ENCODE measurements at regions not wholly inside any gene's neighbourhood (a gene's known extent, or its start where the extent isn't known, plus 50 kb on each side); places are given as distances from the start of the nearest gene placed in this dataset.

DNA sequence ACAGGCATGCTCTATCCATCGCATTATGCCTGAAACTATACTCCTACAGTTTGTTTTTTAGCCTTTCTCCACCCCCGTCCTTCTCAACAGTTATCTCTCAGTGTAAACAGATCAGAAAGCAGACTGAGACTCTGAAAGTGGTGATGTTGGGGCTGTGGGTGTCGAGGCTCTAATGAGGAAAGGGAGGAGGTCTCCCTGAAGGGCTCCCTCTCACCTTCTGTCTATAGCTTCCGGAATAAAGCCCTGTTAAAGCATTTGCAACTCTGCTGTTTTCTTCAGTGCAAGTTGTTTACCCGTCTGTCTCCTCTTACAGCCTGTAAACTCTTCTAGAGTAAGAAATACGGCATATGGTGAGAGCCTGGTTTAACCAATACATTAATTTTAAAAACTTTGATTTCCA is 136.7 kb upstream of the SYT4 start:
- Histone ChIP-seq H3K27ac (no peak overlapping the region), H3K4me3 (no peak overlapping the region)
- no peak for DNase-seq (ENCODE audit: low spot score)
- TF ChIP-seq, protein P1, sequence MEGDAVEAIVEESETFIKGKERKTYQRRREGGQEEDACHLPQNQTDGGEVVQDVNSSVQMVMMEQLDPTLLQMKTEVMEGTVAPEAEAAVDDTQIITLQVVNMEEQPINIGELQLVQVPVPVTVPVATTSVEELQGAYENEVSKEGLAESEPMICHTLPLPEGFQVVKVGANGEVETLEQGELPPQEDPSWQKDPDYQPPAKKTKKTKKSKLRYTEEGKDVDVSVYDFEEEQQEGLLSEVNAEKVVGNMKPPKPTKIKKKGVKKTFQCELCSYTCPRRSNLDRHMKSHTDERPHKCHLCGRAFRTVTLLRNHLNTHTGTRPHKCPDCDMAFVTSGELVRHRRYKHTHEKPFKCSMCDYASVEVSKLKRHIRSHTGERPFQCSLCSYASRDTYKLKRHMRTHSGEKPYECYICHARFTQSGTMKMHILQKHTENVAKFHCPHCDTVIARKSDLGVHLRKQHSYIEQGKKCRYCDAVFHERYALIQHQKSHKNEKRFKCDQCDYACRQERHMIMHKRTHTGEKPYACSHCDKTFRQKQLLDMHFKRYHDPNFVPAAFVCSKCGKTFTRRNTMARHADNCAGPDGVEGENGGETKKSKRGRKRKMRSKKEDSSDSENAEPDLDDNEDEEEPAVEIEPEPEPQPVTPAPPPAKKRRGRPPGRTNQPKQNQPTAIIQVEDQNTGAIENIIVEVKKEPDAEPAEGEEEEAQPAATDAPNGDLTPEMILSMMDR (IDR thresholded peaks at IDR 0.05), result no peak

DNA sequence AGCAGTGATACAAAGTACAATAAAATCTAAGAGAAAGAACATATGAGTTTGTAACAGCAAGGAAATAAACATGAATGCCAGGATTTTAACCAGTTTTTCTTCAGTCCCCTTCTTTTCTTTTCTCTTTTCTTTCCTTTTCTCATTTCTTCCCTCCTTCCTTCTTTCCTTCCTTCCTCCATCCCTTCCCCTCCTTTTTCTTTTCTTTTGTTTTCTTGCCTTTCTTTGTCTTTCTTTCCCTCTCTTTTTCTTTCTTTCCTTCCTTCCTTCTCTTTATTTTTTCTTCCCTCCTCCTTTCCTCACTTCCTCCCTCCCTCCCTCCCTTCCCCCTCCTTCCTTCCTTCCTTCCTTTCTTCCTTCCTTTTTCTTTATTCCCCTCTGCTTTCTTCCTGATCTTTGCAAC is 142.8 kb upstream of the SYT4 start:
- Histone ChIP-seq H3K27ac (no peak overlapping the region), H3K4me3 (no peak overlapping the region)
- TF ChIP-seq, protein P1 (IDR thresholded peaks at IDR 0.05), result no peak
- DNase-seq (ENCODE audit: low spot score), result no peak

DNA sequence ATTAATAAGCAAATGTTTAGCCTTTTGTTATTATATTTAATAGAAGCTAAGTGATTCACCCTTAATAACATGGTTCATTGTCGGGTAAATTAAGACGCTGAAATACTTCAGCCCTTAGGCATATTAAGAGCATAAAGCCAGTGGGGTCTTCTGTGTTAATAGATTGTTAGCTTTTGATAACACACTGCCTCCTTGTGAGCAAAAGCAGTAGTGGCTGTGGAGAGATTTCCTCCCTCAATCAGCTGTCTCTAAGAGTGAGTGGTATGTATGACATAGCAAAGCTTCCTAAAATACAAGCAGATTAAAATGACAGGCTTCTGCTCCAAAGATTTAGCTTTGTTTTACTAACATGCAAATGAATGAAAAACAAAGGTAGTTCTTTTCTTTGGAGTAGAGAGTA is 143.7 kb upstream of the SYT4 start:
- H3K4me3 ChIP-seq, result no peak overlapping the region
- no peak for DNase-seq (ENCODE audit: low spot score)
- H3K27ac ChIP-seq, result no peak overlapping the region
- TF ChIP-seq, protein P1 (IDR thresholded peaks at IDR 0.05), result no peak

DNA sequence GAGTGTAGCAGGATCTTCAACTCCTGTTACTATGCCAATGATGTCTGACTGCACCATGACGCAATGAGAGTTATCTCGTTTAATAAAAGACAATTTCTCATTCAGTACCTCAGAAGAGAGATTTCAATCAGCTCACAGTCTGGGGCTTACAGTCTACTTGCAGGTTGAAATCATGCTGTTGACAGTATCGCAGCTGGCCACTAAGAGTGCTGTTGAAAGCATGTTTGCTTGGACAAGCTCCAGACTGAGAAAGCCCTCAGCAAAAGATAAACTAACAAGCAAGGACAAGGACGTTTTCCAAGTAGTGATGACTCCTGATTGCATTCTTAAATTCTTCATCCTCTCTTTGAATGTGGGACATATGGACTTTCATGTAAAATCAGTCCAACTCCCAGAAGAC is 145.2 kb upstream of the SYT4 start:
- no peak for DNase-seq (ENCODE audit: low spot score)
- no peak overlapping the region for H3K27ac ChIP-seq
- TF ChIP-seq, protein P1 (IDR thresholded peaks at IDR 0.05), result no peak

DNA sequence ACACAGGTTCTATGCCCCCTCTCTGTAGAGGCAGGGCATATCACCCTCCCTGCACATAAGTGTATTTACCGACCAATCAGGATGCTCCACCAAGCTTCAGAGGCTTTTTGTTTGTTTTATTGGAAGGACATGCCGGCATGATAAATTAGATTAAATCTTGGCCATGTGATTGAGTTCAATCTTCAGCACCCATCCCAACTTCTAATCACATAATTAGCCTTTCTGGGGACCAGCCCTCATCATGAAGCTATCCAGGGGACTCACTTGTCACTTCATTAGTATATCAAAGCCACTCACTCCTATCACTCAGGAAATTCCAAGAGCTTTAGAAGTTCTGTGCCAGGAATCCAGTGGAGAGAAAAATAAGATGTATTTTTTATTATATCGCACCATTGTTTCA is 158.6 kb upstream of the SYT4 start:
- TF ChIP-seq, protein P1 (IDR thresholded peaks at IDR 0.05), result no peak
- Histone ChIP-seq H3K27ac (no peak overlapping the region), H3K4me3 (no peak overlapping the region)
- DNase-seq (ENCODE audit: low spot score), result no peak

More for the DNA sequence above, 145.2 kb upstream of the SYT4 start:
- no peak overlapping the region for H3K4me3 ChIP-seq

DNA sequence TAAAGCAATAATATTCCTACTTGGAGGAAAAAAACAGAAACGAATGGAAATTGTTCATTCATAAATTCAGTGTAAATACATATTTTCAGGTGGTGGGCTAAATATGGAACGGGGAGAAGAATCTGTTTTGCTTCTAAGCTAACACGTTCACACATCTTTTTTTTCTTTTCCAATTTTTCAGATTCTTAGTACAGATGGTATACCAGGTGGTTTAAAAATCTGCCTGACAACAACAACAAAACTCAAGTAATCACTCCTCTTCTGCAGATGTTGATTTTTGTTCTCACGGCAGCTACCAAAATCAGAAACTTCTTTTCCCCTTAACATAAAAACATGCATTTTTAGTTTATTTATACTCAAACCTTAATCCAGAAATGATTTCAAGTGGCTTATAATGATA is 164.8 kb upstream of the SYT4 start:
- DNase-seq (ENCODE audit: low spot score), result no peak
- H3K27ac ChIP-seq, result no peak overlapping the region
- no peak overlapping the region for H3K4me3 ChIP-seq
- TF ChIP-seq, protein P1 (IDR thresholded peaks at IDR 0.05), result no peak

DNA sequence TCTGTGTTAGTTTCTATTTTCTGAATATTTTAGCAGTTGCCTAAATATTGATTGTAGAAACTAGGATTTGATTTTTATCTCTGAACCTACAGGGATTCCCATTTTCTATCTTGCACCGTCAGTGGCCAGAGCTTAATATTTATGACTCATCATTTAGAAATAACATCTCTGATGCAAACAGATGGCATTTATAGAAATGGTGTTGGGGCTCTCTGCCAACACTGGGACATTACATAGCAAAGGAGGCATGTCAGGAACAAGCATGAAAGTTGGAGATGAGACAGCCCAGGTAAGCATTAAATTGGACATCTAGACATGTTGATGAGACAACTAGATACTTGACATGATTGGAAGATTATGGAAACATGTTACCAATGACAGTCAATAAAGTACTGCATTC is 165.3 kb upstream of the SYT4 start:
- H3K27ac ChIP-seq, result no peak overlapping the region
- no peak for DNase-seq (ENCODE audit: low spot score)
- H3K4me3 ChIP-seq, result no peak overlapping the region
- TF ChIP-seq, protein P1 (IDR thresholded peaks at IDR 0.05), result no peak

Measured in coronary artery (tissue), 2 donors.